Fibroblast of mammary gland (primary cell): ENCODE measurements at regions not wholly inside any gene's neighbourhood (a gene's known extent, or its start where the extent isn't known, plus 50 kb on each side); places are given as distances from the start of the nearest gene placed in this dataset.

ENCODE experiments used
- DNase-seq: peaks from one replicate; pipeline ENCODE4 v3.0.0-alpha.2; 2010; ENCODE audit warnings: low read depth
- H3K4me3 ChIP-seq: 2 replicates; pipeline ENCODE4 v1.5.1; 2011; ENCODE audit warnings: low read depth, mild to moderate bottlenecking, low read length, moderate library complexity; ENCODE audit not compliant: control insufficient read depth
- CTCF ChIP-seq: conservative IDR thresholded peaks from 2 replicates; pipeline ENCODE4 v1.5.1; 2011; ENCODE audit warnings: low read depth, low read length, inconsistent platforms; ENCODE audit not compliant: control insufficient read depth, insufficient read depth

GRCh38 chr10:78783753-78784152, 285.0 kb upstream of the ZMIZ1 start:
- no peak for DNase-seq
- no peak for TF ChIP-seq CTCF
- no peak overlapping the region for H3K4me3 ChIP-seq

GRCh38 chr10:78784546-78784945, 284.2 kb upstream of the ZMIZ1 start:
- TF ChIP-seq CTCF: no peak
- no peak overlapping the region for H3K4me3 ChIP-seq
- no peak for DNase-seq

- DNase-seq: no peak
- no peak for TF ChIP-seq CTCF
- H3K4me3 ChIP-seq: no peak overlapping the region
Observed at GRCh38 chr10:78785066-78785465, 283.7 kb upstream of the ZMIZ1 start.

- TF ChIP-seq CTCF: no peak
- no peak for DNase-seq
- no peak overlapping the region for H3K4me3 ChIP-seq
Observed at GRCh38 chr10:78785991-78786390, 282.8 kb upstream of the ZMIZ1 start.

- no peak for DNase-seq
- TF ChIP-seq CTCF: no peak
Observed at GRCh38 chr10:78787125-78787524, 281.6 kb upstream of the ZMIZ1 start.

GRCh38 chr10:78794736-78795455, 273.9 kb upstream of the ZMIZ1 start:
- no peak overlapping the region for H3K4me3 ChIP-seq
- no peak for TF ChIP-seq CTCF
- no peak for DNase-seq

More at GRCh38 chr10:78787125-78787524, 281.6 kb upstream of the ZMIZ1 start:
- H3K4me3 ChIP-seq: no peak overlapping the region
